Smooth muscle cell of the brain vasculature (primary cell): ENCODE measurements at regions not wholly inside any gene's neighbourhood (a gene's known extent, or its start where the extent isn't known, plus 50 kb on each side); places are given as distances from the start of the nearest gene placed in this dataset.

Experiments
- DNase-seq: peaks from one replicate; pipeline ENCODE4 v3.0.0-alpha.2; 2012; ENCODE audit warnings: low read depth, low spot score

- DNase-seq: no peak
These were observed 543.6 kb downstream of the PLCL1 start for GRCh38 chr2:198347946-198348345.

GRCh38 chr2:198347349-198347748, 543.0 kb downstream of the PLCL1 start:
- no peak for DNase-seq

GRCh38 chr2:198343471-198343870, 539.1 kb downstream of the PLCL1 start:
- DNase-seq: no peak

GRCh38 chr2:198340846-198341245, 536.5 kb downstream of the PLCL1 start:
- DNase-seq: no peak

GRCh38 chr2:198339116-198339515, 534.7 kb downstream of the PLCL1 start:
- no peak for DNase-seq

GRCh38 chr2:198337368-198337767, 533.0 kb downstream of the PLCL1 start:
- no peak for DNase-seq

- no peak for DNase-seq
These were observed 524.1 kb downstream of the PLCL1 start for GRCh38 chr2:198328454-198328853.

- no peak for DNase-seq
These were observed 523.1 kb downstream of the PLCL1 start for GRCh38 chr2:198327526-198327925.

- DNase-seq: no peak
These were observed 522.0 kb downstream of the PLCL1 start for GRCh38 chr2:198326431-198326830.

GRCh38 chr2:198325359-198325758, 521.0 kb downstream of the PLCL1 start:
- DNase-seq: no peak

- no peak for DNase-seq
These were observed 519.7 kb downstream of the PLCL1 start for GRCh38 chr2:198324071-198324470.

GRCh38 chr2:198322275-198322674, 517.9 kb downstream of the PLCL1 start:
- DNase-seq: no peak

- no peak for DNase-seq
These were observed 517.2 kb downstream of the PLCL1 start for GRCh38 chr2:198321522-198322088.

- DNase-seq: no peak
These were observed 512.5 kb downstream of the PLCL1 start for GRCh38 chr2:198316852-198317396.

- no peak for DNase-seq
These were observed 511.6 kb downstream of the PLCL1 start for GRCh38 chr2:198315791-198316630.

- DNase-seq: peak; percentile 28
These were observed 510.3 kb downstream of the PLCL1 start for GRCh38 chr2:198314559-198315153.

GRCh38 chr2:198312596-198313483, 508.4 kb downstream of the PLCL1 start:
- no peak for DNase-seq

GRCh38 chr2:198311020-198311419, 506.6 kb downstream of the PLCL1 start:
- DNase-seq: no peak

- DNase-seq: peak; percentile 4
These were observed 505.4 kb downstream of the PLCL1 start for GRCh38 chr2:198309673-198310280.

- DNase-seq: no peak
These were observed 504.7 kb downstream of the PLCL1 start for GRCh38 chr2:198309081-198309480.

GRCh38 chr2:198308368-198308767, 504.0 kb downstream of the PLCL1 start:
- no peak for DNase-seq
